GM19324 (cell line): ENCODE measurements at regions not wholly inside any gene's neighbourhood (a gene's known extent, or its start where the extent isn't known, plus 50 kb on each side); places are given as distances from the start of the nearest gene placed in this dataset.

ENCODE experiments used
- ATAC-seq: cut with Tn5 transposase; IDR thresholded peaks from one replicate; pipeline ENCODE4 v1.9.1; 2021; ENCODE audit warnings: mild to moderate bottlenecking, moderate library complexity; ENCODE audit not compliant: unreplicated experiment, low FRiP score

DNA sequence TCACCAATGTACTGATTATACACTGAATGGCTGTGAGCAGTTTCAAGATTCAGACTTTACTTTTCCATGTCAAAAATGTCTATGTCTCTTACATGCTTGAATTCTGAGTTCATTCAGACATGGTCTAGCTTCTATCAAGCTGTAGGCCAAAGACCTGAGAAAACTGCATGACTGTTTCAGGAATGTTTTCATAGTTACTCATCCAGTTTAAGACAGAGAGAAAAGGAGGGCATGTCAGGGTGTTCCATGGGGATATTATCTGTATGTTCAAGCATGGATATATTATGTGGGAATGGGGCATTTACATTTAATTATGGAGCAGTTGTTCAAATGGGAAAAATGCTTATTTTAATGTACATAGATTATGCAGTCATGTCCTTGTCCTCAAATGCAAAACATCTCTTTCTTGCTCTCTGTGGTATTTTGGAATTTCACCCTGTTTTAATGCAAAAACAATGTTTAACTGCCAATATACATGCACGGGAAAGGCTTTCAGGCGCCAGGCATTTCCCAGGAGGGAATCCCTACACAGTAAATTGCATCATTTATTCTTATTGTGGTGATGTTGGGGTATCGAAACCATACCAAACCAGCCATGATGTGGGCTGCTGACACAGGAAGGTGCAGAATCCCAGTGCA, 429.1 kb upstream of the INTU start:
- no peak for ATAC-seq

DNA sequence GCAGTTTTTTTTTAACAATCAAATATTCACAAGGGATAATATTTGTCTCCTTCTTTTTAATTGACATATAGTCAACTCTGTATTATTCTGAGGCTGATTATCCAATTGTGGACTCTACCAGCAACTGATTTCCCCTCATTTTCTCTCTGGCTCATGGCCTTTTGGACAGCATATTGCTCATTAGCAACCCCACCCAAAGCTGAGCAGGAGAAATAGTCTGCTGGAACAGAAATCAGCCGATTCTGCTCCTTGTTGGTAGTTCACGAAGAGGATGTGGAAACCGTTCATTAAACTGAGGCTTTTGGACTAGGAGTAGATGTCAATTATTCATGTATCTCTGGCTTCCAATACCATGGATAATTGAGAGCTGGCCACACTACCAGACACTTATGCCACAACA, 428.4 kb upstream of the INTU start:
- no peak for ATAC-seq

- ATAC-seq = no peak
These were observed 423.1 kb upstream of the INTU start for GRCh38 chr4:127209580-127210095.

DNA sequence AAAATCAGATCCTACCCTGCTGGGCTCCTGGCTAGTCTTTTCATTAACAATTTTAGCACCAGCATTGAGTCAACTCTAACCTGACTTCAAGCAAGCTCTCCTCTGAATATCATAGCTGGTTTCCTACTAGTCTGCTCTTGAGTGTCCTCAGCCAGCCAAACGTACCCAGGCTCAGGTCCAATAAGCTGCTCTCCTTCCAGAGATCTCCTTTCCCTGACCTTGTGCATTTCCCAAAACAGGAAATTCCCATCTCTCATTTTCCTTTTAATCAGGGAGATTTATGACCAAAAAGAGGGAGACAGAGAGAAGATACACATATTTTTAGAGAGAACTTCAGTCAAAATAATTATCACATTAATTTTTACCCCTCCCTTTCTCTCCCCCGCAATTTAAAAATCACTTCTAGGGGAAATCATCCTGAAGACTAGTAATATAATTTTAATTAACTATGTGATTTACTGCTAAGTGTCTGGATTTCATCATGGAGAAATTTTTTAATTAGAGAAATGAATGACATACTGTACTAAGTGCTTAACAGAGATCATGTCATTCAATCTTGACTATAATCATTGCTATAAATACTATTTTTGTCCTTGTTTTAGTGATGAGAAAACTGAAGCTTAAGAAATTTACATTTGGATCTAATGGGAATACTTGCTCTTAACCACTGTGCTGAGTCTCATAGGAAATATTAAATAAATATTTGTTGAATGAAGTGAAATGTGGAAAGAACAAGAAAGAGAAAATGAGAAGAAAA, 421.7 kb upstream of the INTU start:
- ATAC-seq = no peak

DNA sequence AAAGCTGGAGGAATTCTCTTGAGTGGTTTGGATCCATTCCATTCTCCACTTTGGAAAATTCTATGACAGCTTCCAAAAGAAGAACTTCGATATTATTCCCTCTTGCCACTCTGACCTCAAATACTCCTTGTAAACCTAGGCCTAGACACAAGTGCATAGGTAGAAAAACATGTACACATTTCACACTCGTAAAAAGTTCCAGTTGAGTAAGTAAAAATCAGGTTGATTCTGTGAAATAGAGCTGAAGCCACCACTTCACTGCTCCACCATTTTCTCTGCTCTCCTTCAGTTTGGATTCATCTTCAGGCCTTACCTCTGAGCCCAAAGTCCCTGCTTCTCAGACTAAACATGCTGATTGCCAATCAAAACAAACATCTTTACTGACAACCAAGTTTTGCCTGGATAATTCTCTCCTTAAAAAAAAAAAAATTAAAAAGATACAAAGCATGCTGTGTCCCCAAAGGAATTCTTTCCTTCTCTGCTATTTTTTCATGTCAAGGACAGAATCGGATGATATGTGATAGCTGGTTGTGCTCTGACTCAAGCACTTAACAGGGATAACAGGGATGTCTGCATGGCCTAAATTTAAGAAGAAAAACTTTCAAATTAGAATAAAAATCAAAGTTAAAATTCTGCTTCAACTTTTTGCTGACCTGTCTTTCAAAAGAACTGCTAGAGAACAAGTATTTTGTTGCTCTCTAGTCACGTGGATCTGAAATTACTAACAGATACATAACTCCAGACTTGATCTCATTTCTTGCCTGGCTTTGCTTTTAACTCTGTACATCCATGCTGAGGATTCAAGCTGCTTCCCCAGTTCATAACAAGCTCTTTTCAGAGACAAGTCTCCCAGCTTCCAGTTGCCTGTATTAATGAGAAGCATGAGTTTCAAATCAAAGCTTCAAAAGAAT, 420.9 kb upstream of the INTU start:
- ATAC-seq = no peak

DNA sequence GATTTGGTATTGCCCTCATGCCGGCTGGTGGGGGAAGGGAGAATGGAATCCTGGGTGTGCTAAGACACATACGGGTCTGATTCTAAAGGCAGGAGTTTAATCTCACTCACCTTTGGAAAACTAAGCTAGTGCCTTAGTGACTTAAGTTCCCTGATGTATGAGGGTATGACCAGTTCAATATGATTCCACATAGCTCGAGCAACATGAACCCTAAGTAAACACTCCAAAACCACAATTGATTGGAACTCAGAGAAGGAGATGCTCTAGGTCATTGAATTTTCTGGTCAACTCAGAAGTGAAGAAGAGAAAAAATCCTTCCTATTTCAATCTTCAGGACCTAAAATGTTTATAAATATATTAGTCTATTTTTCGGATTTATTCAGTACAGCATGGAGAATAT, 420.1 kb upstream of the INTU start:
- ATAC-seq = no peak

GRCh38 chr4:127214016-127214415, 418.7 kb upstream of the INTU start:
- ATAC-seq = no peak

DNA sequence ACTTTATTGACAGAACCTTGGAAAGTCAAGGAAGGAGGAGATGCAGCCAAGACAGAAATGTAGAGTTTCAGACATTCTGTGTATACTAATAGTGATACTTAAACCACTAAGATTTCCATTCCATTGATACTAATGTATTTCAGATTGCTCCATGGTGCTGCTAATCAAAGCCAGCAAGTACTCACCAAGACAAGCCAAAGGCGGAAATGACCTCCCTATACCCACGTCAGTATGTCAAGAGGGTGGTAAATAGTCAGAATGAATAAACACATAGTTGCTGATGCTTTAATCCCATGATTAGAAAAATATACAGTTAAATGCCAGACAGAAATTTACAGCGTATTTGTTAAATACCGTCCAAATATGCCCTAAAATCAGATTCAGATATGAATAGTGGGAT, 417.8 kb upstream of the INTU start:
- ATAC-seq = no peak

GRCh38 chr4:127217586-127218229, 415.0 kb upstream of the INTU start:
- ATAC-seq = no peak

DNA sequence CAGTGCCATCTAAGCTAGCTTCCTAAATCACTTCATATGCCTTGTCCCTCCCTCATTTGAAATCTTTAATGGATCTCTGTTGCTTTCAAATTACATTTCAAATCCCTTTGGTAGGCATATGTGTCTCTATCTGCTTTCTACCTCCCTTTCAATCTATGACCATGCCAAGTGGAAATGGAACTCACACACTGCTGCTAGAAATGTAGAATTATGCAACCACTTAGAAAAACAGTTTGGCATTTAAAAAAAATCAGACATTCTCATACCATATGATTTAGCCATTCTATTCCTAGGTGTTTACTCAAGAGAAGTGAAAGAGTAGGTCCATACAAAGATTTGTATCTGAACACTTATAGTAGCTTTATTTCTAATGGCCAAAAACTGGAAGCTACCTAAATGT, 413.5 kb upstream of the INTU start:
- no peak for ATAC-seq

- no peak for ATAC-seq
These were observed 408.2 kb upstream of the INTU start for GRCh38 chr4:127224556-127224955.

DNA sequence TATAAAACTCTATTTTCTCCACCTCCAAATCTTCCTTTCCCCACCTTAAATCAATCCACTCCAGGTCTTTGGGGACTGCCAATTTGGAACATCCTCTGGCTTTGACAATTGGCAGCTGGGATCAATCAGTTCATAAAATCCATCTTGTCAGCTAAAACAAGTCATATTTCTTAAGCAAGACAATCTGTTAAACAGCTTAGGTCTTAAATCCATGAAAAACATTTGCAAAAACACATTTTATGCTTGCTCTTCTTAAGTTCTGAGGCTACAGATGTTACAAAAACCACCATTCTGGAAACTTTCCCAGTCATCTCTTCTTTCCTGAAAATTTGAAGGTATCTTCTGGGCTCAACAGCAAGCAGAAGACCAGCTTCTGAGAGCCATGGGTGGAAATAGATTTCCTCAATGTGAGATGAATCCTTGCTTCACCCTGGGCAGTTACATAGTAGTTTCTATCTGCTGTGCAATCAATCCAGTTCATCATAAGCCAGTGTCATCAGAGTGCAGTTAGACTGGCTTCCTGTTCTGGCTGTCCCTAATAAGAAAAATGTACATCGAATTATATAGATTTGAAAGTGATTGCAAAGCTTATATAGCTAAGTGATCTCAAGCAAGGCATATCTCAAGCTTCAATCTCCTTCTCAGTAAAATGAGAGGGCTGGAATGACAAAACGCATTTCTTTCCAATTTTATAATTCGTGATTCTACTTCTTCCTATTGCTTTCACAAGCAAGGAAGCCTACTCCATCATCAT, 402.7 kb upstream of the INTU start:
- ATAC-seq = no peak

GRCh38 chr4:127236889-127237288, 395.9 kb upstream of the INTU start:
- no peak for ATAC-seq

- ATAC-seq = no peak
These were observed 395.2 kb upstream of the INTU start for GRCh38 chr4:127237581-127237980.

DNA sequence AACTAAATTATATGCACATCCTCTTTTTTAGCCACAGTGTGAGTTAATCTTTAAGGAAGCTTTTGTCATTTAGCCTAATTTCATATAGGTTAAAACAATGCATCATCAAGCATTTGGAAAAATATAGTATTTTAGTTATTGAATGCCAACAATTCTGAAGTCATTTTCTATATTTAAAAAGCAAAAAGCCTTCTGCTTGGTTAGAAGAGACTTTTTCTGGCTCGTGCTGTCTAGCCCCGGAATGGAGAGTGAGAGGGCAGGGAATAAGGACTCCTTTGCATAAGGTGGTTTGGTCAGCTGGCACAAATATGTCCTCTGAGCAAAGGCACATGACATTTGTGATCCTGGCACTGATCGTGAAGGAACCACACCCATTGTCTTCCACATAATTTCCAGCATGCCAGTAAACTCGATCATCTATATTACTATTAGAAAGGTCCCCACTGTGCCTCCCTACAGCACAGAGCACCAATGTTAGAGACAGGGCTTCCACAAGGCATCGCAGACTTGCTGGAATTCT, 393.7 kb upstream of the INTU start:
- ATAC-seq = no peak

DNA sequence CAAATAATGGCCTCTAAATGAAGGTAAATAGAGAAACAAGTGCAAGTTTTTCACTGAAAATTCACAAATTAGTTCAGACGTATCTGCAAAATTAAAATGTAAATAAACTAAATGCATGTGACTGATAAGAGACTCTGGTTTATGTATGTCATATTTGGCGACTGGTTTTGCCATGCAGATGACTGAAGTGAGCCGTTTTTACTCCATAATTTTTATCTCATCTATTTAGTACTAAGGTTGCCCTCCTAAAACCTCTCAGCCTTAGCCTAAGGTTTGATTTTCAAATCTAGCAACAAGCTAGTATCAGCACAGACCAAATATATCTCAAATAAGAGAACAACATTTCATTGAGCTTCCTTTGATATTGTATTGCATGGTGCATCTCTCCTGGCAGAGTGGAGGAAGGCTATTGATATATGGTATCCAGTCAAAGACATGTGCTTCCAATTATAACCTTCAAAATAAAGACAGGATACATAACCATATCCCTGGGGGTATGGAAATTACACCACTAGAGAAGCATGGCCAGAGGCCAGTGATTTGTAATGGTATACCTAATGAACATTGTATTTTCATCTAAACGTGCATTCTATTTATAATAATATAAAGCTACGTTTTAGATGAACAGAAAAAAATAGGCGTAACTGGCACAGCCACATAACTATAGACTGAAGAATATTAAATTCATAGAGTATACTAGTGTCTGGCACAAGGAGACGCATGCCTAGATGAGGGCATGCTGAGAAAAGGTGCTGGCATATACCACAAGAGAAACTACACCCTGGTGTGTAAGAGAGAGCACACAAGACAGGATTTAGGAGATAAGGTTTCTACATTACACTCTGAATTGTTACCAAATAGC, 392.6 kb upstream of the INTU start:
- ATAC-seq = no peak

DNA sequence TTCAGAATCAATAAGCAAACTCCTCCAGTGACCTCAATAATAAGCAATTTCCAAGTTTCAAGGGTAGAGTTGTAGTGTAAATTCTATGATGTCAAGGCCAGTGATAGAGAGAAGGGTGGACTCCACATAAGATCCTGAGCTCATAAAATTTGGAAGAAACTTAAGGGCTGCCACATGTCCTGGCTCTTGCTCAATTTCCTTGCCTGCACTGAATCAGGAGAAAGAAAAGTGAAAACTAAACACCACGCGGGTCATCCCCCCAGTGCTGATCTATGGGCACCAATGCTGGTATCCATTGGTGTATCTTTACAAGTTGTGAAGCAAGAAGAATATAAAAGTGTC, 392.0 kb upstream of the INTU start:
- ATAC-seq = no peak

GRCh38 chr4:127244515-127244914, 388.2 kb upstream of the INTU start:
- no peak for ATAC-seq
